ENCODE measurements at regions not wholly inside any gene's neighbourhood (a gene's known extent, or its start where the extent isn't known, plus 50 kb on each side); places are given as distances from the start of the nearest gene placed in this dataset.

- Mint-ChIP-seq H3K27me3 (ENCODE audit: insufficient read depth) (peaks cover 2% of the 10 kb centered on the region), H3K4me1 (ENCODE audit: low read depth) (no peaks in the 10 kb centered on the region), H3K4me3 (no peak overlapping the region), H3K27ac (no peak overlapping the region), H3K9me3 (peaks cover 47% of the 10 kb centered on the region), H3K36me3 (ENCODE audit: low read depth) (no peaks in the 10 kb centered on the region)
- TF ChIP-seq CTCF (IDR thresholded peaks at IDR 0.05): no peak
- DNase-seq: no peak
Observed at GRCh38 chr2:49261781-49262180, 107.5 kb upstream of the FSHR start.

- Mint-ChIP-seq H3K27me3 (ENCODE audit: insufficient read depth) (peaks cover 2% of the 10 kb centered on the region), H3K27ac (no peak overlapping the region), H3K4me3 (no peak overlapping the region), H3K4me1 (ENCODE audit: low read depth) (no peaks in the 10 kb centered on the region), H3K9me3 (peaks cover 43% of the 10 kb centered on the region), H3K36me3 (ENCODE audit: low read depth) (no peaks in the 10 kb centered on the region)
- TF ChIP-seq CTCF (IDR thresholded peaks at IDR 0.05): no peak
- DNase-seq: no peak
Observed at GRCh38 chr2:49260979-49261538, 106.7 kb upstream of the FSHR start.

GRCh38 chr2:49259926-49260325, 105.6 kb upstream of the FSHR start:
- H3K4me3 Mint-ChIP-seq: no peak overlapping the region
- H3K9me3 Mint-ChIP-seq: peaks cover 35% of the 10 kb centered on the region
- H3K4me1 Mint-ChIP-seq (ENCODE audit: low read depth): no peaks in the 10 kb centered on the region
- no peaks in the 10 kb centered on the region for H3K36me3 Mint-ChIP-seq (ENCODE audit: low read depth)
- peaks cover 2% of the 10 kb centered on the region for H3K27me3 Mint-ChIP-seq (ENCODE audit: insufficient read depth)
- no peak for DNase-seq
- no peak overlapping the region for H3K27ac Mint-ChIP-seq
- TF ChIP-seq CTCF (IDR thresholded peaks at IDR 0.05): no peak

GRCh38 chr2:49255409-49255971, 101.2 kb upstream of the FSHR start:
- peaks cover 2% of the 10 kb centered on the region; the same call in 1 of the 2 replicates for H3K27me3 Mint-ChIP-seq (ENCODE audit: insufficient read depth)
- DNase-seq: no peak
- peaks cover 22% of the 10 kb centered on the region for H3K9me3 Mint-ChIP-seq
- no peak for TF ChIP-seq CTCF (IDR thresholded peaks at IDR 0.05)
- H3K4me3 Mint-ChIP-seq: no peak overlapping the region
- no peaks in the 10 kb centered on the region for H3K36me3 Mint-ChIP-seq (ENCODE audit: low read depth)
- H3K4me1 Mint-ChIP-seq (ENCODE audit: low read depth): no peaks in the 10 kb centered on the region
- no peak overlapping the region for H3K27ac Mint-ChIP-seq

- Mint-ChIP-seq H3K36me3 (ENCODE audit: low read depth) (no peaks in the 10 kb centered on the region), H3K4me3 (no peak overlapping the region), H3K27me3 (ENCODE audit: insufficient read depth) (peaks cover 2% of the 10 kb centered on the region; the same call in 1 of the 2 replicates), H3K27ac (no peak overlapping the region), H3K4me1 (ENCODE audit: low read depth) (no peaks in the 10 kb centered on the region), H3K9me3 (peaks cover 18% of the 10 kb centered on the region)
- DNase-seq: no peak
- TF ChIP-seq CTCF (IDR thresholded peaks at IDR 0.05): no peak
Observed at GRCh38 chr2:49254401-49254800, 100.1 kb upstream of the FSHR start.
